SJSA1 (cell line): ENCODE measurements at regions not wholly inside any gene's neighbourhood (a gene's known extent, or its start where the extent isn't known, plus 50 kb on each side); places are given as distances from the start of the nearest gene placed in this dataset.
"Not testable (repeated sequence)": the region's sequence is repeated elsewhere in the genome, so short reads cannot be mapped to it uniquely, and the experiment has no call there.

Experiments used
- DNase-seq, 2 experiments: peaks; one replicate each; pipeline ENCODE4 v3.0.0-alpha.2; 2015 to 2020; ENCODE audit warnings: low spot score in 2 of 2, low read depth in 1 of 2
- H3K27ac ChIP-seq: fragments of 250-450 bp; sonication (Bioruptor Pico); 2 replicates; pipeline ENCODE4 v1.5.1; 2020; ENCODE audit warnings: mild to moderate bottlenecking, moderate library complexity
- H3K27me3 ChIP-seq: fragments of 250-450 bp; sonication (Bioruptor Pico); replicated peaks from 2 replicates; pipeline ENCODE4 v1.5.1; 2020; ENCODE audit warnings: mild to moderate bottlenecking, moderate library complexity
- H3K36me3 ChIP-seq: fragments of 250-450 bp; sonication (Bioruptor Pico); 2 replicates; pipeline ENCODE4 v1.5.1; 2020; ENCODE audit warnings: mild to moderate bottlenecking
- H3K4me1 ChIP-seq: fragments of 250-450 bp; sonication (Bioruptor Pico); replicated peaks from 2 replicates; pipeline ENCODE4 v1.6.1; 2021; ENCODE audit warnings: mild to moderate bottlenecking
- H3K4me3 ChIP-seq: fragments of 250-450 bp; sonication (Bioruptor Pico); 2 replicates; pipeline ENCODE4 v1.5.1; 2020; ENCODE audit warnings: mild to moderate bottlenecking
- H3K9me3 ChIP-seq: fragments of 250-450 bp; sonication (Bioruptor Pico); replicated peaks from 2 replicates; pipeline ENCODE4 v1.5.1; 2020; ENCODE audit warnings: mild to moderate bottlenecking

- H3K9me3 ChIP-seq, result no peaks in the 10 kb centered on the region
- no peak for DNase-seq
- H3K4me3 ChIP-seq, result no peak overlapping the region
- H3K27me3 ChIP-seq, result no peaks in the 10 kb centered on the region
- H3K4me1 ChIP-seq, result no peaks in the 10 kb centered on the region
- H3K27ac ChIP-seq, result no peak overlapping the region
- H3K36me3 ChIP-seq, result no peaks in the 10 kb centered on the region
Observed at GRCh38 chr18:56508370-56509036, 129.9 kb downstream of the TXNL1 start.

GRCh38 chr18:56505971-56506370, 132.4 kb downstream of the TXNL1 start:
- Histone ChIP-seq H3K9me3 (no peaks in the 10 kb centered on the region), H3K4me1 (no peaks in the 10 kb centered on the region), H3K36me3 (no peaks in the 10 kb centered on the region), H3K27ac (no peak overlapping the region), H3K4me3 (no peak overlapping the region), H3K27me3 (no peaks in the 10 kb centered on the region)
- DNase-seq, result no peak

GRCh38 chr18:56505293-56505692, 133.1 kb downstream of the TXNL1 start:
- Histone ChIP-seq H3K27me3 (no peaks in the 10 kb centered on the region), H3K4me1 (no peaks in the 10 kb centered on the region), H3K27ac (no peak overlapping the region), H3K4me3 (no peak overlapping the region), H3K36me3 (no peaks in the 10 kb centered on the region), H3K9me3 (no peaks in the 10 kb centered on the region)
- DNase-seq, result no peak

GRCh38 chr18:56501896-56502295, 136.5 kb downstream of the TXNL1 start:
- Histone ChIP-seq H3K4me1 (no peaks in the 10 kb centered on the region), H3K36me3 (no peaks in the 10 kb centered on the region), H3K27ac (no peak overlapping the region), H3K9me3 (no peaks in the 10 kb centered on the region), H3K4me3 (no peak overlapping the region), H3K27me3 (no peaks in the 10 kb centered on the region)
- no peak for DNase-seq

- no peak overlapping the region for H3K27ac ChIP-seq
- no peaks in the 10 kb centered on the region for H3K9me3 ChIP-seq
- DNase-seq, result no peak
- no peak overlapping the region for H3K4me3 ChIP-seq
- H3K4me1 ChIP-seq, result no peaks in the 10 kb centered on the region
- H3K27me3 ChIP-seq, result no peaks in the 10 kb centered on the region
- H3K36me3 ChIP-seq, result no peaks in the 10 kb centered on the region
Observed at GRCh38 chr18:56495884-56496283, 142.5 kb downstream of the TXNL1 start.

GRCh38 chr18:56493531-56493930, 144.9 kb downstream of the TXNL1 start:
- no peak for DNase-seq
- no peaks in the 10 kb centered on the region for H3K27me3 ChIP-seq
- no peak overlapping the region for H3K27ac ChIP-seq
- no peaks in the 10 kb centered on the region for H3K4me1 ChIP-seq
- no peaks in the 10 kb centered on the region for H3K9me3 ChIP-seq
- H3K36me3 ChIP-seq, result no peaks in the 10 kb centered on the region
- H3K4me3 ChIP-seq, result no peak overlapping the region

- Histone ChIP-seq H3K9me3 (no peaks in the 10 kb centered on the region), H3K4me1 (no peaks in the 10 kb centered on the region), H3K36me3 (no peaks in the 10 kb centered on the region), H3K27ac (no peak overlapping the region), H3K4me3 (no peak overlapping the region), H3K27me3 (no peaks in the 10 kb centered on the region)
- no peak for DNase-seq
Observed at GRCh38 chr18:56492136-56492535, 146.3 kb downstream of the TXNL1 start.

GRCh38 chr18:56490942-56491341, 147.4 kb downstream of the TXNL1 start:
- H3K4me3 ChIP-seq, result no peak overlapping the region
- H3K9me3 ChIP-seq, result no peaks in the 10 kb centered on the region
- no peaks in the 10 kb centered on the region for H3K4me1 ChIP-seq
- no peaks in the 10 kb centered on the region for H3K27me3 ChIP-seq
- H3K27ac ChIP-seq, result no peak overlapping the region
- H3K36me3 ChIP-seq, result no peaks in the 10 kb centered on the region
- DNase-seq, result no peak

GRCh38 chr18:56489893-56490292, 148.5 kb downstream of the TXNL1 start:
- H3K27ac ChIP-seq, result no peak overlapping the region
- H3K9me3 ChIP-seq, result no peaks in the 10 kb centered on the region
- DNase-seq, result no peak
- no peaks in the 10 kb centered on the region for H3K4me1 ChIP-seq
- no peak overlapping the region for H3K4me3 ChIP-seq
- H3K27me3 ChIP-seq, result no peaks in the 10 kb centered on the region
- H3K36me3 ChIP-seq, result no peaks in the 10 kb centered on the region

- Histone ChIP-seq H3K27me3 (no peaks in the 10 kb centered on the region), H3K9me3 (no peaks in the 10 kb centered on the region), H3K27ac (no peak overlapping the region), H3K4me1 (no peaks in the 10 kb centered on the region), H3K36me3 (no peaks in the 10 kb centered on the region), H3K4me3 (no peak overlapping the region)
- DNase-seq, result no peak
Observed at GRCh38 chr18:56488739-56489138, 149.7 kb downstream of the TXNL1 start.

GRCh38 chr18:56487801-56488200, 150.6 kb downstream of the TXNL1 start:
- no peaks in the 10 kb centered on the region for H3K36me3 ChIP-seq
- H3K27ac ChIP-seq, result no peak overlapping the region
- H3K4me3 ChIP-seq, result no peak overlapping the region
- H3K27me3 ChIP-seq, result no peaks in the 10 kb centered on the region
- H3K4me1 ChIP-seq, result no peaks in the 10 kb centered on the region
- H3K9me3 ChIP-seq, result no peaks in the 10 kb centered on the region
- no peak for DNase-seq

GRCh38 chr18:56483386-56483785, 155.0 kb downstream of the TXNL1 start:
- no peak overlapping the region for H3K27ac ChIP-seq
- no peaks in the 10 kb centered on the region for H3K27me3 ChIP-seq
- no peak for DNase-seq
- H3K4me1 ChIP-seq, result no peaks in the 10 kb centered on the region
- H3K9me3 ChIP-seq, result no peaks in the 10 kb centered on the region
- no peak overlapping the region for H3K4me3 ChIP-seq
- H3K36me3 ChIP-seq, result no peaks in the 10 kb centered on the region

- not testable (repeated sequence) for H3K4me3 ChIP-seq, H3K36me3 ChIP-seq, DNase-seq
Observed at GRCh38 chr18:56482813-56483212, 155.6 kb downstream of the TXNL1 start.

GRCh38 chr18:56481751-56482150, 156.6 kb downstream of the TXNL1 start:
- no peak overlapping the region for H3K4me3 ChIP-seq

More at GRCh38 chr18:56482813-56483212, 155.6 kb downstream of the TXNL1 start:
- H3K9me3 ChIP-seq, H3K4me1 ChIP-seq, H3K27ac ChIP-seq, H3K27me3 ChIP-seq: not testable (repeated sequence)

GRCh38 chr18:56479841-56480240, 158.6 kb downstream of the TXNL1 start:
- no peaks in the 10 kb centered on the region for H3K36me3 ChIP-seq
- no peak for DNase-seq
- H3K27me3 ChIP-seq, result no peaks in the 10 kb centered on the region
- no peak overlapping the region for H3K27ac ChIP-seq
- H3K9me3 ChIP-seq, result no peaks in the 10 kb centered on the region
- H3K4me1 ChIP-seq, result no peaks in the 10 kb centered on the region
- H3K4me3 ChIP-seq, result no peak overlapping the region

More at GRCh38 chr18:56481751-56482150, 156.6 kb downstream of the TXNL1 start:
- Histone ChIP-seq H3K9me3 (no peaks in the 10 kb centered on the region), H3K4me1 (no peaks in the 10 kb centered on the region), H3K27ac (no peak overlapping the region), H3K36me3 (no peaks in the 10 kb centered on the region), H3K27me3 (no peaks in the 10 kb centered on the region)
- DNase-seq, result no peak
